Activated CD4-positive, alpha-beta memory T cell treated with anti-CD3 and anti-CD28 coated beads, Interleukin-2, amount 10 ng/mL, durations not matched to agents 7 days and 5 days (primary cell): ENCODE measurements at regions not wholly inside any gene's neighbourhood (a gene's known extent, or its start where the extent isn't known, plus 50 kb on each side); places are given as distances from the start of the nearest gene placed in this dataset.

Experiments
- CTCF ChIA-PET: fragments of 350-600 bp; sonication (Branson Sonifier 250); formaldehyde crosslinking; loops from one replicate; lab custom pipeline; 2021; ENCODE audit warnings: antibody characterized with exemption, inconsistent platforms; lab: Charles Lee
- POLR2A ChIA-PET: fragments of 350-600 bp; sonication (Branson Sonifier 250); formaldehyde crosslinking; loops from one replicate; lab custom pipeline; 2021; ENCODE audit warnings: antibody characterized with exemption; lab: Charles Lee
- DNase-seq: peaks from one replicate; pipeline ENCODE4 v3.0.0-alpha.2; 2020
- H3K27ac Mint-ChIP-seq: one replicate; pipeline ENCODE4 v1.8.0; 2021; ENCODE audit warnings: mild to moderate bottlenecking, mixed read lengths
- H3K27me3 Mint-ChIP-seq: one replicate; pipeline ENCODE4 v1.8.0; 2021; ENCODE audit warnings: mixed read lengths
- H3K36me3 Mint-ChIP-seq: one replicate; pipeline ENCODE4 v1.8.0; 2021; ENCODE audit warnings: low read depth, mixed read lengths
- H3K4me1 Mint-ChIP-seq: one replicate; pipeline ENCODE4 v1.8.0; 2021; ENCODE audit warnings: mixed read lengths
- H3K4me3 Mint-ChIP-seq: one replicate; pipeline ENCODE4 v1.8.0; 2021; ENCODE audit warnings: mild to moderate bottlenecking, mixed read lengths
- H3K9me3 Mint-ChIP-seq: one replicate; pipeline ENCODE4 v1.8.0; 2021; ENCODE audit warnings: mixed read lengths

DNA sequence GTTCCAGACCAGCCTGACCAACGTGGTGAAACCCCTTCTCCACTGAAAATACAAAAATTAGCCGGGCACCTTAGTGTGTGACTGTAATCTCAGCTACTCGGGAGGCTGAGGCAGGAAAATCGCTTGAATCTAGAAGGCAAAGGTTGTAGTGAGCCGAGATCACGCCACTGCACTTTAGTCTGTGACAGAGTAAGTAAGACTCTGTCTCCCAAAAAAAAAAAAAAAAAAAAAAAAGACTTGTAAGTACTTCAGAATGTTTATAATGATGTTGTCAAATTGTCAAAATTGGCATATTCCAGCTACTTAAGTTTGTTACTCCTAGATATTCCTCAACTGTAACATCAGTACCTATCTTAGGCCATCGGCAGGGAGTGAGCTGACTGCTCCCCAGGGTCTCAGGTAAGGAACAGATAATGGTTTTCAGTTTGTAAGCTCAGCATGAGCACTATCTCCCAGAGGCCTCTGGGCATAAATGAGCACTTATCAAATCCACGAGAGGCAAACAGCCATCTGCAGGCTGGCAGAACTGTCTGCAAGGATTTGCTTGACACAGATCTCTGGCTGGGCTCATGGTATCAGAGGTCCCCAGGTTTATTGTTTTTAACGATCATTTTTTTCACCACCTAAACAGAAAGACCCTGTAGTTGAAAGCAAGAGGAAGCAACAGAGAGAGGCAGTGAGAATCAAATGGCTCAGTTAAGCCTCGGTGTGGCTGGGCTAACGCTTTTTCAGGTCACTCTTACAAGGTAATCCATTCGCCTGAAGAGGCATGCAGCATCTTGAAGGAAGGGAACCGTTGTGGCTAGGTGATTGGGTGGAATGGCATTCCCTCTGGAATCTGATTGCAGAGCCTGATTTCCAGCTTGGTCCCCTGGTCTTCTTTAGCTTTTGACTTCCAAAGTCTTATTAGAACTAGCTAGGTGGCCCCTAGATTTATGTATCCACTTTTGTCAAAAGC, 115.9 kb downstream of the LY86 start:
- ChIA-PET CTCF (interaction anchor here (0.7 kb wide), 2 partner anchors 9 to 237 kb away, joined by 3 to 4 read pairs; no protein-coding TSS in a partner anchor), POLR2A (interaction anchor here (1.0 kb wide), 1 partner anchor 40 kb away, joined by 3 read pairs; no protein-coding TSS in a partner anchor)
- Mint-ChIP-seq H3K4me1 (peaks cover 3% of the 10 kb centered on the region), H3K27ac (no peak overlapping the region), H3K9me3 (no peaks in the 10 kb centered on the region), H3K36me3 (no peaks in the 10 kb centered on the region), H3K4me3 (no peak overlapping the region), H3K27me3 (peaks cover 51% of the 10 kb centered on the region)
- no peak for DNase-seq

- H3K27me3 Mint-ChIP-seq: peaks cover 50% of the 10 kb centered on the region
- CTCF ChIA-PET: interaction anchor here (2.5 kb wide), 1 partner anchor 8 kb away, joined by 9 read pairs; no protein-coding TSS in a partner anchor
- no peaks in the 10 kb centered on the region for H3K9me3 Mint-ChIP-seq
- no peak overlapping the region for H3K27ac Mint-ChIP-seq
- no peaks in the 10 kb centered on the region for H3K36me3 Mint-ChIP-seq
- DNase-seq: no peak
- peaks cover 3% of the 10 kb centered on the region for H3K4me1 Mint-ChIP-seq
- POLR2A ChIA-PET: no interaction called here
- H3K4me3 Mint-ChIP-seq: no peak overlapping the region
Observed at GRCh38 chr6:6705061-6705425, 116.5 kb downstream of the LY86 start.

DNA sequence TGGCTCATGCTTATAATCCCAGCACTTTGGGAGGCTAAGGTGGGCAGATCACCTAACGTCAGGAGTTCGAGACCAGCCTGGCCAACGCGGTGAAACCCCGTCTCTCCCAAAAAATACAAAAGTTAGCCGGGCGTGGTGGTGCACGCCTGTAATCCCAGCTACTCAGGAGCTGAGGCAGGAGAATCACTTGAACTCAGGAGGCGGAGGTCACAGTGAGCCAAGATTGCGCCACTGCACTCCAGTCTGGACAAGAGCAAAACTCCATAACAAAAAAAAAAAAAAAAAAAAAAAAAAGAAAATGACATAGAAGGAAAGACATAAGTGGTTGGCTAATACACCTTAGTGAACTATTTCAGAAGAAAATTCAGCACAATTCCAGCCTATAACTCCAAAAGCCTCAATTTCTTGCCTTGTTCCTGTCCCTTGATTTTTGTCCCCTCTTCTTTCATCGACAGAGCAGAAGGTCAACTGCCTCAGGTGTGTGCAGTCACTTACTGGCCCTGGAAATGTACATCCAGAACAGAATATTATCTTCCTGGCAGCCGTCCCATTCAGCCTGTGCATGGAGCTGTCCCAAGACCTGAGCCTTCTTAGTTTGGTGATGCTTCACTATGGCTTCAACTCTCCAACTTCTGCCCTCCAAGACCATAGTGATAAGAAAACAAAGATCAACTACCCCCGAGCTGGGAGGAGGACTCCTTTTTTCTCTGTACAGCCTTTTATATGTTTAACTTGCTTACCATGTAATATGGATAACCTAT, 117.6 kb downstream of the LY86 start:
- H3K4me3 Mint-ChIP-seq: no peak overlapping the region
- no peaks in the 10 kb centered on the region for H3K9me3 Mint-ChIP-seq
- peaks cover 53% of the 10 kb centered on the region for H3K27me3 Mint-ChIP-seq
- ChIA-PET POLR2A (no interaction called here), CTCF (interaction anchor here (2.5 kb wide), 1 partner anchor 10 kb away, joined by 9 read pairs; no protein-coding TSS in a partner anchor)
- DNase-seq: no peak
- H3K36me3 Mint-ChIP-seq: no peaks in the 10 kb centered on the region
- H3K4me1 Mint-ChIP-seq: peaks cover 7% of the 10 kb centered on the region
- H3K27ac Mint-ChIP-seq: no peak overlapping the region

GRCh38 chr6:6707143-6707542, 118.6 kb downstream of the LY86 start:
- Mint-ChIP-seq H3K4me1 (peaks cover 15% of the 10 kb centered on the region), H3K4me3 (no peak overlapping the region), H3K9me3 (no peaks in the 10 kb centered on the region), H3K27ac (no peak overlapping the region), H3K36me3 (no peaks in the 10 kb centered on the region), H3K27me3 (peaks cover 44% of the 10 kb centered on the region)
- POLR2A ChIA-PET: no interaction called here
- no peak for DNase-seq
- CTCF ChIA-PET: interaction anchor here (2.5 kb wide), 1 partner anchor 11 kb away, joined by 9 read pairs; no protein-coding TSS in a partner anchor

- H3K4me3 Mint-ChIP-seq: no peak overlapping the region
- no peak for DNase-seq
- ChIA-PET CTCF (interaction anchor here (0.7 kb wide), 1 partner anchor 104 kb away, joined by 3 read pairs; no protein-coding TSS in a partner anchor), POLR2A (no interaction called here)
- peaks cover 27% of the 10 kb centered on the region for H3K4me1 Mint-ChIP-seq
- no peaks in the 10 kb centered on the region for H3K9me3 Mint-ChIP-seq
- H3K27me3 Mint-ChIP-seq: peaks cover 48% of the 10 kb centered on the region
- no peaks in the 10 kb centered on the region for H3K36me3 Mint-ChIP-seq
- H3K27ac Mint-ChIP-seq: no peak overlapping the region
Observed at GRCh38 chr6:6709106-6709505, 120.6 kb downstream of the LY86 start.

- POLR2A ChIA-PET: no interaction called here
- Mint-ChIP-seq H3K27me3 (peaks cover 40% of the 10 kb centered on the region), H3K4me1 (peaks cover 27% of the 10 kb centered on the region), H3K36me3 (no peaks in the 10 kb centered on the region), H3K27ac (no peak overlapping the region), H3K9me3 (no peaks in the 10 kb centered on the region), H3K4me3 (no peak overlapping the region)
- CTCF ChIA-PET: no interaction called here
- no peak for DNase-seq
Observed at GRCh38 chr6:6711031-6711785, 122.7 kb downstream of the LY86 start.

GRCh38 chr6:6711832-6712448, 123.4 kb downstream of the LY86 start:
- POLR2A ChIA-PET: no interaction called here
- Mint-ChIP-seq H3K9me3 (no peaks in the 10 kb centered on the region), H3K27me3 (peaks cover 37% of the 10 kb centered on the region), H3K27ac (no peak overlapping the region), H3K4me3 (no peak overlapping the region), H3K4me1 (peaks cover 27% of the 10 kb centered on the region), H3K36me3 (no peaks in the 10 kb centered on the region)
- DNase-seq: peak; percentile 29
- CTCF ChIA-PET: no interaction called here

GRCh38 chr6:6712449-6713403, 124.2 kb downstream of the LY86 start:
- DNase-seq: no peak
- POLR2A ChIA-PET: no interaction called here
- H3K4me3 Mint-ChIP-seq: no peak overlapping the region

GRCh38 chr6:6713657-6714056, 125.1 kb downstream of the LY86 start:
- no peaks in the 10 kb centered on the region for H3K36me3 Mint-ChIP-seq
- no peaks in the 10 kb centered on the region for H3K9me3 Mint-ChIP-seq
- no peak overlapping the region for H3K4me3 Mint-ChIP-seq
- peaks cover 31% of the 10 kb centered on the region for H3K27me3 Mint-ChIP-seq
- H3K4me1 Mint-ChIP-seq: peaks cover 35% of the 10 kb centered on the region
- no peak overlapping the region for H3K27ac Mint-ChIP-seq
- ChIA-PET CTCF (interaction anchor here (0.5 to 1.3 kb wide), 2 partner anchors 9 to 37 kb away, joined by 3 read pairs; no protein-coding TSS in a partner anchor), POLR2A (no interaction called here)
- no peak for DNase-seq

More at GRCh38 chr6:6712449-6713403, 124.2 kb downstream of the LY86 start:
- Mint-ChIP-seq H3K4me1 (peaks cover 28% of the 10 kb centered on the region), H3K9me3 (no peaks in the 10 kb centered on the region), H3K27ac (no peak overlapping the region), H3K36me3 (no peaks in the 10 kb centered on the region), H3K27me3 (peaks cover 32% of the 10 kb centered on the region)
- CTCF ChIA-PET: no interaction called here

DNA sequence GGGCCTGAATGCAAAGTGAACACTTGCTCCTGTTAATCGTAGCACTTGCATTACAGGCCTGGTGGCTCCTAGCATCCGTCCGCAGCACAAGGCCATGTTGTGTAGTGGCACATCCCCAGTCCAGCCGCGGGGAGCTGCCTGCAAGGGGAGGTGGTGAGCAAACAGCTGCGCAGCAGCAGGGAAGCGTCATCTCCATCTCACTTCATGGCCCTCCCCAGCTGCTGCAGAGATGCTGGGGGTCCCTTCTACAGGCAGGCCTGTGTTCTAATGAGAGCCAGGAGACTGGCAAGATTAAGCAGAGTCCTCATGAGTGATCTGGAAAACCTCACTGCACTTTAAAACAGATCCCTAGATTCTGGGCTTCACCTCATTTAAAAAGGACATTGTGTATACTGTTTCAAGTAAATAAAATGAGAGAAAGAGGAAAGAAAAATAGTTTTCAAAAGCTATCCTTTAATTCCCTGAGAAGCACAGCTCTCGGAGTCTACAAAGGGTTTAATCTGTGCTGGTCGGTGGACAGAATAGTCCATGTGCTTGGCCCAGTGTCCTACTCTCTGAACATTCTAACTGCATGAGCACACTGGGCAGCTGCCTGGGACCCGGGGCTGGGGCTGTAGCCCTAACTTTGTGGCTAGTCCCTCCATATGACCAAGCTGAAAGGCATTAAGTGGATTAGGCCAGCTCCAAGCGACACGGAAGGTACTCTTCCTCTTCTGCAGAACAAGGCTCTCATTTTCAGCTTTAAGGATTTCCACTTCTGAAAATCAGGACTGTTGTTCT, 125.8 kb downstream of the LY86 start:
- Mint-ChIP-seq H3K27me3 (peaks cover 28% of the 10 kb centered on the region), H3K4me3 (no peak overlapping the region), H3K4me1 (peaks cover 39% of the 10 kb centered on the region), H3K27ac (no peak overlapping the region), H3K36me3 (no peaks in the 10 kb centered on the region), H3K9me3 (no peaks in the 10 kb centered on the region)
- no peak for DNase-seq
- ChIA-PET CTCF (interaction anchor here (0.5 to 1.3 kb wide), 2 partner anchors 10 to 36 kb away, joined by 3 read pairs; no protein-coding TSS in a partner anchor), POLR2A (interaction anchor here (1.2 kb wide), 1 partner anchor 8 kb away, joined by 3 read pairs; no protein-coding TSS in a partner anchor)
